ENCODE measurements at regions not wholly inside any gene's neighbourhood (a gene's known extent, or its start where the extent isn't known, plus 50 kb on each side); places are given as distances from the start of the nearest gene placed in this dataset.
"Not testable (repeated sequence)": the region's sequence is repeated elsewhere in the genome, so short reads cannot be mapped to it uniquely, and the experiment has no call there.

GRCh38 chr7:13241416-13241815 is 554.0 kb downstream of the ARL4A start:
- DNase-seq, result no peak

- DNase-seq, result no peak
These were observed 570.2 kb downstream of the ARL4A start for GRCh38 chr7:13257661-13258060.

GRCh38 chr7:13258386-13258785 is 571.0 kb downstream of the ARL4A start:
- DNase-seq, result no peak

- DNase-seq, result no peak
These were observed 572.5 kb downstream of the ARL4A start for GRCh38 chr7:13259930-13260329.

- peak; percentile 47 for DNase-seq
These were observed 575.6 kb downstream of the ARL4A start for GRCh38 chr7:13262929-13263530.

GRCh38 chr7:13265271-13265670 is 577.8 kb downstream of the ARL4A start:
- no peak for DNase-seq

- DNase-seq, result not testable (repeated sequence)
These were observed 586.8 kb downstream of the ARL4A start for GRCh38 chr7:13274205-13274604.

- DNase-seq, result no peak
These were observed 589.5 kb downstream of the ARL4A start for GRCh38 chr7:13276977-13277376.

GRCh38 chr7:13278020-13278419 is 590.6 kb downstream of the ARL4A start:
- DNase-seq, result no peak

- peak; percentile 30 for DNase-seq
These were observed 592.5 kb downstream of the ARL4A start for GRCh38 chr7:13279854-13280435.

GRCh38 chr7:13282377-13282980 is 595.0 kb downstream of the ARL4A start:
- no peak for DNase-seq

GRCh38 chr7:13286916-13287315 is 599.5 kb downstream of the ARL4A start:
- DNase-seq, result no peak

- DNase-seq, result no peak
These were observed 601.1 kb downstream of the ARL4A start for GRCh38 chr7:13288516-13288915.

GRCh38 chr7:13290975-13291374 is 603.5 kb downstream of the ARL4A start:
- DNase-seq, result no peak

- DNase-seq, result no peak
These were observed 606.0 kb downstream of the ARL4A start for GRCh38 chr7:13293264-13294002.

GRCh38 chr7:13307040-13307439 is 619.6 kb downstream of the ARL4A start:
- no peak for DNase-seq

- no peak for DNase-seq
These were observed 621.0 kb downstream of the ARL4A start for GRCh38 chr7:13308423-13308822.

GRCh38 chr7:13309535-13309934 is 622.1 kb downstream of the ARL4A start:
- no peak for DNase-seq

- no peak for DNase-seq
These were observed 624.9 kb downstream of the ARL4A start for GRCh38 chr7:13312307-13312706.

GRCh38 chr7:13320333-13320732 is 632.9 kb downstream of the ARL4A start:
- no peak for DNase-seq

- DNase-seq, result no peak
These were observed 633.9 kb downstream of the ARL4A start for GRCh38 chr7:13321316-13321715.

- DNase-seq, result no peak
These were observed 634.7 kb downstream of the ARL4A start for GRCh38 chr7:13322126-13322525.

GRCh38 chr7:13327669-13328068 is 640.2 kb downstream of the ARL4A start:
- no peak for DNase-seq

- DNase-seq, result no peak
These were observed 645.9 kb downstream of the ARL4A start for GRCh38 chr7:13333371-13333770.
